ENCODE measurements at regions not wholly inside any gene's neighbourhood (a gene's known extent, or its start where the extent isn't known, plus 50 kb on each side); places are given as distances from the start of the nearest gene placed in this dataset.

- Histone ChIP-seq H3K36me3 (no peaks in the 10 kb centered on the region), H3K4me1 (no peaks in the 10 kb centered on the region), H3K27ac (no peak overlapping the region), H3K27me3 (no peaks in the 10 kb centered on the region), H3K4me3 (no peak overlapping the region), H3K9me3 (no peaks in the 10 kb centered on the region)
- DNase-seq (ENCODE audit: low spot score): no peak
- no peak for TF ChIP-seq CTCF (IDR thresholded peaks at IDR 0.05)
Observed at GRCh38 chr6:144649085-144649484, 363.9 kb downstream of the UTRN start.

- no peak for TF ChIP-seq CTCF (IDR thresholded peaks at IDR 0.05)
- Histone ChIP-seq H3K27me3 (no peaks in the 10 kb centered on the region), H3K4me3 (no peak overlapping the region), H3K36me3 (no peaks in the 10 kb centered on the region), H3K9me3 (no peaks in the 10 kb centered on the region), H3K4me1 (no peaks in the 10 kb centered on the region), H3K27ac (no peak overlapping the region)
- no peak for DNase-seq (ENCODE audit: low spot score)
Observed at GRCh38 chr6:144651234-144651633, 366.1 kb downstream of the UTRN start.

- H3K27ac ChIP-seq: no peak overlapping the region
- no peaks in the 10 kb centered on the region for H3K27me3 ChIP-seq
- TF ChIP-seq CTCF (IDR thresholded peaks at IDR 0.05): no peak
- no peak for DNase-seq (ENCODE audit: low spot score)
- no peaks in the 10 kb centered on the region for H3K4me1 ChIP-seq
- no peak overlapping the region for H3K4me3 ChIP-seq
- H3K36me3 ChIP-seq: no peaks in the 10 kb centered on the region
- no peaks in the 10 kb centered on the region for H3K9me3 ChIP-seq
Observed at GRCh38 chr6:144652292-144652891, 367.3 kb downstream of the UTRN start.

- Histone ChIP-seq H3K9me3 (no peaks in the 10 kb centered on the region), H3K4me1 (peaks cover 0 to 5% of the 10 kb centered on the region in 2 donors), H3K36me3 (no peaks in the 10 kb centered on the region), H3K27me3 (no peaks in the 10 kb centered on the region), H3K4me3 (no peak overlapping the region), H3K27ac (no peak overlapping the region)
- DNase-seq (ENCODE audit: low spot score): no peak
- no peak for TF ChIP-seq CTCF (IDR thresholded peaks at IDR 0.05)
Observed at GRCh38 chr6:144653885-144654505, 368.9 kb downstream of the UTRN start.

- H3K27me3 ChIP-seq: no peaks in the 10 kb centered on the region
- no peaks in the 10 kb centered on the region for H3K36me3 ChIP-seq
- H3K9me3 ChIP-seq: no peaks in the 10 kb centered on the region
- TF ChIP-seq CTCF (IDR thresholded peaks at IDR 0.05): no peak
- H3K27ac ChIP-seq: no peak overlapping the region
- peaks cover 0 to 10% of the 10 kb centered on the region in 2 donors for H3K4me1 ChIP-seq
- H3K4me3 ChIP-seq: no peak overlapping the region
- DNase-seq (ENCODE audit: low spot score): no peak
Observed at GRCh38 chr6:144654506-144654905, 369.4 kb downstream of the UTRN start.

- no peak overlapping the region for H3K4me3 ChIP-seq
Observed at GRCh38 chr6:144655376-144655775, 370.2 kb downstream of the UTRN start.

More at GRCh38 chr6:144655376-144655775, 370.2 kb downstream of the UTRN start:
- no peaks in the 10 kb centered on the region for H3K36me3 ChIP-seq
- H3K27me3 ChIP-seq: no peaks in the 10 kb centered on the region
- peaks cover 0 to 17% of the 10 kb centered on the region in 2 donors for H3K4me1 ChIP-seq
- TF ChIP-seq CTCF (IDR thresholded peaks at IDR 0.05): no peak
- no peaks in the 10 kb centered on the region for H3K9me3 ChIP-seq
- DNase-seq (ENCODE audit: low spot score): no peak
- H3K27ac ChIP-seq: no peak overlapping the region
